Smooth muscle cell (in vitro differentiated cells): ENCODE measurements at regions not wholly inside any gene's neighbourhood (a gene's known extent, or its start where the extent isn't known, plus 50 kb on each side); places are given as distances from the start of the nearest gene placed in this dataset.

ENCODE experiments used
- DNase-seq: peaks from one replicate; lab custom pipeline; 2025; ENCODE audit not compliant: unreplicated experiment; lab: John Stamatoyannopoulos, UW
- H2AFZ ChIP-seq: fragments of 200-600 bp; sonication (generic); 2 replicates; pipeline ENCODE4 v1.6.0; 2016; ENCODE audit warnings: antibody characterized with exemption, low read depth, mild to moderate bottlenecking
- H3F3A ChIP-seq: fragments of 200-600 bp; sonication (generic); 2 replicates; pipeline ENCODE4 v1.6.0; 2017; ENCODE audit warnings: antibody characterized with exemption, low read depth
- H3K27ac ChIP-seq: fragments of 200-600 bp; sonication (generic); 2 replicates; pipeline ENCODE4 v1.5.1; 2016; ENCODE audit warnings: low read depth, mild to moderate bottlenecking
- H3K27me3 ChIP-seq: fragments of 200-600 bp; sonication (generic); 2 replicates; pipeline ENCODE4 v1.6.1; 2016; ENCODE audit warnings: low read depth, mild to moderate bottlenecking
- H3K36me3 ChIP-seq: fragments of 200-600 bp; sonication (generic); 2 replicates; pipeline ENCODE4 v1.5.1; 2016; ENCODE audit warnings: low read depth
- H3K4me1 ChIP-seq: fragments of 200-600 bp; sonication (generic); 2 replicates; pipeline ENCODE4 v1.5.1; 2016; ENCODE audit warnings: low read depth
- H3K4me2 ChIP-seq: fragments of 200-600 bp; sonication (generic); 2 replicates; pipeline ENCODE4 v1.6.0; 2016; ENCODE audit warnings: mild to moderate bottlenecking
- H3K4me3 ChIP-seq: fragments of 200-600 bp; sonication (generic); 2 replicates; pipeline ENCODE4 v1.5.1; 2016; ENCODE audit warnings: mild to moderate bottlenecking
- H3K79me2 ChIP-seq: fragments of 200-600 bp; sonication (generic); 2 replicates; pipeline ENCODE4 v1.6.0; 2016; ENCODE audit warnings: low read depth, mild to moderate bottlenecking
- H3K9ac ChIP-seq: fragments of 200-600 bp; sonication (generic); 2 replicates; pipeline ENCODE4 v1.6.0; 2016; ENCODE audit warnings: low read depth
- H3K9me3 ChIP-seq: fragments of 200-600 bp; sonication (generic); replicated peaks from 2 replicates; pipeline ENCODE4 v1.5.1; 2016; ENCODE audit warnings: low read depth
- H4K20me1 ChIP-seq: fragments of 200-600 bp; sonication (generic); 2 replicates; pipeline ENCODE4 v1.6.0; 2016; ENCODE audit warnings: low read depth
- WGBS: methylation state at CpG from one replicate; pipeline ENCODE4 v1.1.7; 2016; ENCODE audit warnings: low lambda C conversion rate; 5-methylcytosine and 5-hydroxymethylcytosine counted together
- TF ChIP-seq, protein P1 (sequence below): fragments of 200-600 bp; sonication (generic); IDR thresholded peaks from 2 replicates; pipeline ENCODE4 v1.5.1; 2017; ENCODE audit warnings: borderline replicate concordance, mild to moderate bottlenecking, antibody characterized with exemption; ENCODE audit not compliant: insufficient read depth, poor library complexity, severe bottlenecking

DNA sequence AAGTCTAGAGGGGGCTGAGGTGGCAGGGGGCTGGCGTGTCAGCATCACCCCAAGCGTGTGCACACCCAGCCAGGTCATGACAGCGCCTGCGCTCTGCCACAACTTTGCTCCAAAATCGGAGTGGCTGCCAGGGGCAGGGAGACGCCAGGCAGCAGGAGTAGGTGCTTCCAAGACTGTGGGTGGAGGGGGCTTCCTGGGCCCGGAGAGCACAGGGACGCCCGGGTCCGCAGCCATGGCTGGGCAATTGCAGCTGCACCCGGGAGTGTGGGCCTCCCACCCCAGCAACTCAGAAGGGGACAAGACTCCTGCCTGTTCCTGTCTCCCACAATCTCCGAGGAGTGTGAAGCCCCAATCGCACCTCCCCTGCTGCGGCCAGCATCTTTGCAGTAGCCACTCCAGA is 53.1 kb upstream of the CYYR1 start:
- DNase-seq: no peak
- H3K27me3 ChIP-seq: no peaks in the 10 kb centered on the region

GRCh38 chr21:26624983-26625519 is 52.0 kb upstream of the CYYR1 start:
- Histone ChIP-seq H3K27ac (no peak overlapping the region), H3K9ac (no peak overlapping the region), H3F3A (no peaks in the 10 kb centered on the region), H2AFZ (no peak overlapping the region), H3K4me1 (no peaks in the 10 kb centered on the region), H3K4me3 (no peak overlapping the region), H3K36me3 (no peaks in the 10 kb centered on the region), H3K27me3 (no peaks in the 10 kb centered on the region), H3K4me2 (no peak overlapping the region), H3K79me2 (no peaks in the 10 kb centered on the region), H3K9me3 (no peaks in the 10 kb centered on the region), H4K20me1 (no peaks in the 10 kb centered on the region)
- WGBS: 65% methylated on average over 6 of the region's 6 CpGs
- DNase-seq: no peak
- TF ChIP-seq, protein P1, sequence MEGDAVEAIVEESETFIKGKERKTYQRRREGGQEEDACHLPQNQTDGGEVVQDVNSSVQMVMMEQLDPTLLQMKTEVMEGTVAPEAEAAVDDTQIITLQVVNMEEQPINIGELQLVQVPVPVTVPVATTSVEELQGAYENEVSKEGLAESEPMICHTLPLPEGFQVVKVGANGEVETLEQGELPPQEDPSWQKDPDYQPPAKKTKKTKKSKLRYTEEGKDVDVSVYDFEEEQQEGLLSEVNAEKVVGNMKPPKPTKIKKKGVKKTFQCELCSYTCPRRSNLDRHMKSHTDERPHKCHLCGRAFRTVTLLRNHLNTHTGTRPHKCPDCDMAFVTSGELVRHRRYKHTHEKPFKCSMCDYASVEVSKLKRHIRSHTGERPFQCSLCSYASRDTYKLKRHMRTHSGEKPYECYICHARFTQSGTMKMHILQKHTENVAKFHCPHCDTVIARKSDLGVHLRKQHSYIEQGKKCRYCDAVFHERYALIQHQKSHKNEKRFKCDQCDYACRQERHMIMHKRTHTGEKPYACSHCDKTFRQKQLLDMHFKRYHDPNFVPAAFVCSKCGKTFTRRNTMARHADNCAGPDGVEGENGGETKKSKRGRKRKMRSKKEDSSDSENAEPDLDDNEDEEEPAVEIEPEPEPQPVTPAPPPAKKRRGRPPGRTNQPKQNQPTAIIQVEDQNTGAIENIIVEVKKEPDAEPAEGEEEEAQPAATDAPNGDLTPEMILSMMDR: no peak

More for the DNA sequence above, 53.1 kb upstream of the CYYR1 start:
- no peaks in the 10 kb centered on the region for H3K9me3 ChIP-seq
- no peaks in the 10 kb centered on the region for H3K4me1 ChIP-seq
- no peak overlapping the region for H3K9ac ChIP-seq
- no peak overlapping the region for H2AFZ ChIP-seq
- H3F3A ChIP-seq: no peaks in the 10 kb centered on the region
- WGBS: 84% methylated on average over 14 of the region's 14 CpGs
- H3K4me2 ChIP-seq: no peak overlapping the region
- H4K20me1 ChIP-seq: no peaks in the 10 kb centered on the region
- H3K79me2 ChIP-seq: no peaks in the 10 kb centered on the region
- no peak overlapping the region for H3K4me3 ChIP-seq
- TF ChIP-seq, protein P1: no peak
- no peak overlapping the region for H3K27ac ChIP-seq
- H3K36me3 ChIP-seq: no peaks in the 10 kb centered on the region
